Natural killer cell (primary cell): ENCODE measurements at regions not wholly inside any gene's neighbourhood (a gene's known extent, or its start where the extent isn't known, plus 50 kb on each side); places are given as distances from the start of the nearest gene placed in this dataset.

Source experiments
- ATAC-seq, 3 donors: fragments of 150-1000 bp in 2 of 3; fragments of 200-7000 bp in 1 of 3; cut with Tn5 transposase; 1 replicate in 1 of 3; 2 replicates in 2 of 3; pipeline ENCODE4 v1.10.0; 2021; ENCODE audit warnings: mild to moderate bottlenecking in 2 of 3, moderate library complexity in 2 of 3
- DNase-seq, 2 donors: peaks; one replicate each; pipeline versions ENCODE4 v3.0.0 to v3.0.0-alpha.2; 2013 to 2021; ENCODE audit warnings: mixed read lengths in 1 of 2
- H3K27ac ChIP-seq: one replicate; pipeline ENCODE4 v1.5.1; 2013; ENCODE audit warnings: mild to moderate bottlenecking, low read length
- H3K27me3 ChIP-seq: one replicate; pipeline ENCODE4 v1.6.1; 2013; ENCODE audit warnings: low read length; ENCODE audit not compliant: control insufficient read depth, insufficient read depth
- H3K36me3 ChIP-seq: one replicate; pipeline ENCODE4 v1.6.1; 2013; ENCODE audit warnings: low read length; ENCODE audit not compliant: control insufficient read depth, insufficient read depth
- H3K4me1 ChIP-seq: one replicate; pipeline ENCODE4 v1.6.1; 2013; ENCODE audit warnings: low read length; ENCODE audit not compliant: control insufficient read depth, insufficient read depth
- H3K4me3 ChIP-seq: one replicate; pipeline ENCODE4 v1.5.1; 2013; ENCODE audit warnings: low read length
- H3K9me3 ChIP-seq: one replicate; pipeline ENCODE4 v1.6.1; 2013; ENCODE audit warnings: low read length; ENCODE audit not compliant: control insufficient read depth, insufficient read depth
- H3K27ac Mint-ChIP-seq, 2 donors: one replicate each; pipeline ENCODE4 v1.8.0; 2022; ENCODE audit warnings: mild to moderate bottlenecking in 2 of 2, mixed read lengths in 2 of 2, moderate library complexity in 1 of 2
- H3K27me3 Mint-ChIP-seq, 2 donors: one replicate each; pipeline ENCODE4 v1.8.0; 2022; ENCODE audit warnings: low read depth in 2 of 2, mixed read lengths in 2 of 2
- H3K36me3 Mint-ChIP-seq: one replicate; pipeline ENCODE4 v1.8.0; 2022; ENCODE audit warnings: mixed read lengths
- H3K4me1 Mint-ChIP-seq, 2 donors: one replicate each; pipeline ENCODE4 v1.8.0; 2022; ENCODE audit warnings: mixed read lengths in 2 of 2
- H3K4me3 Mint-ChIP-seq: one replicate; pipeline ENCODE4 v1.8.0; 2022; ENCODE audit warnings: mild to moderate bottlenecking, moderate library complexity, mixed read lengths
- H3K9me3 Mint-ChIP-seq, 2 donors: one replicate each; pipeline ENCODE4 v1.8.0; 2022; ENCODE audit warnings: mixed read lengths in 2 of 2
- CTCF ChIP-seq: fragments of 200-600 bp; IDR thresholded peaks from one replicate; pipeline ENCODE4 v1.8.0; 2022; ENCODE audit warnings: antibody characterized with exemption
- WGBS: methylation state at CpG from one replicate; pipeline ENCODE4 v1.1.7; 2013; ENCODE audit warnings: missing lambda C conversion rate; ENCODE audit not compliant: insufficient coverage; 5-methylcytosine and 5-hydroxymethylcytosine counted together
- intact Hi-C: fragments of 100-400 bp; cut with micrococcal nuclease; formaldehyde crosslinking; loops from one replicate; pipeline ENCODE4 v1.14.2; 2022

DNA sequence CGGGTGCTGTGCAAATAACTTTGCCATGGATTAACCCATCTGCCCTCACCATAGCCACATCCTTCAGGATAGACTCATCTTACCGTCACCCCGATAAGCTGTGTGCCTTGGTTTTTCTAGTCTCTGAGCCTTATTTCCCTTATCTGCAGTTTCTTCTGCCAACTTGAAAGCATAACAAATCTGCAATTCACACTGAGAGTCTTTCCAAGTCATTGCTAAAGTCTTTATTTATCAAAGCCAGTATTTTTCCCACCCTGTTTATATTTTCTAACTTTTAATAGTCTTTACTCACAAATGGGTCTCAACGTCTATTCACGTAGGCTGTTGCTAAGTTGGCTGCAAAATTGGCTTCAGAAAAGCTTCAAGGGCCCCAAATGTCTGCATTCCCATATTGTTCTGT is 61.6 kb upstream of the SUCLG2 start:
- no peak overlapping the region for H3K27ac ChIP-seq
- H3K4me1 Mint-ChIP-seq, result peaks cover 0 to 7% of the 10 kb centered on the region in 2 donors
- 97% methylated on average over 5 of the region's 5 CpGs for WGBS
- no peak for TF ChIP-seq CTCF
- H3K4me3 ChIP-seq, result no peak overlapping the region
- intact Hi-C loops, result no loop called here
- no peak overlapping the region for H3K27ac Mint-ChIP-seq
- H3K9me3 Mint-ChIP-seq, result peaks cover 2% of the 10 kb centered on the region in 2 donors
- no peaks in the 10 kb centered on the region for H3K36me3 ChIP-seq
- ATAC-seq (no peak), DNase-seq (no peak)
- H3K9me3 ChIP-seq, result no peaks in the 10 kb centered on the region
- peaks cover 10 to 19% of the 10 kb centered on the region in 2 donors for H3K27me3 Mint-ChIP-seq
- H3K36me3 Mint-ChIP-seq, result peaks cover 7% of the 10 kb centered on the region
- no peaks in the 10 kb centered on the region for H3K4me1 ChIP-seq
- no peak overlapping the region for H3K4me3 Mint-ChIP-seq
- H3K27me3 ChIP-seq, result no peaks in the 10 kb centered on the region

GRCh38 chr3:67713764-67714469 is 59.5 kb upstream of the SUCLG2 start:
- Mint-ChIP-seq H3K4me1 (peaks cover 0 to 7% of the 10 kb centered on the region in 2 donors), H3K27ac (no peak overlapping the region), H3K27me3 (peaks cover 17 to 24% of the 10 kb centered on the region in 2 donors), H3K36me3 (no peaks in the 10 kb centered on the region), H3K9me3 (no peaks in the 10 kb centered on the region), H3K4me3 (no peak overlapping the region)
- Histone ChIP-seq H3K27me3 (no peaks in the 10 kb centered on the region), H3K36me3 (no peaks in the 10 kb centered on the region), H3K4me1 (no peaks in the 10 kb centered on the region), H3K27ac (no peak overlapping the region), H3K4me3 (no peak overlapping the region), H3K9me3 (no peaks in the 10 kb centered on the region)
- 92% methylated on average over 3 of the region's 3 CpGs for WGBS
- TF ChIP-seq CTCF, result no peak
- DNase-seq (no peak), ATAC-seq (no peak)
- intact Hi-C loops, result no loop called here

- no peaks in the 10 kb centered on the region for H3K27me3 ChIP-seq
- H3K4me3 ChIP-seq, result no peak overlapping the region
- H3K4me1 Mint-ChIP-seq, result peaks cover 0 to 7% of the 10 kb centered on the region in 2 donors
- H3K27ac ChIP-seq, result no peak overlapping the region
- H3K27ac Mint-ChIP-seq, result no peak overlapping the region
- H3K4me1 ChIP-seq, result no peaks in the 10 kb centered on the region
- no peak for ATAC-seq
- intact Hi-C loops, result no loop called here
- peaks cover 17 to 18% of the 10 kb centered on the region in 2 donors for H3K27me3 Mint-ChIP-seq
- no peak for TF ChIP-seq CTCF
- no peaks in the 10 kb centered on the region for H3K36me3 Mint-ChIP-seq
- no peaks in the 10 kb centered on the region for H3K9me3 Mint-ChIP-seq
- no peaks in the 10 kb centered on the region for H3K9me3 ChIP-seq
- H3K36me3 ChIP-seq, result no peaks in the 10 kb centered on the region
- no peak overlapping the region for H3K4me3 Mint-ChIP-seq
- DNase-seq, result no peak
Observed at GRCh38 chr3:67712259-67712658, 57.8 kb upstream of the SUCLG2 start.

GRCh38 chr3:67710396-67710795 is 56.0 kb upstream of the SUCLG2 start:
- H3K4me3 ChIP-seq, result no peak overlapping the region
- no peak for ATAC-seq
- no peak for TF ChIP-seq CTCF
- no peaks in the 10 kb centered on the region for H3K9me3 ChIP-seq
- no peak overlapping the region for H3K27ac ChIP-seq
- Mint-ChIP-seq H3K27me3 (peaks cover 17 to 18% of the 10 kb centered on the region in 2 donors), H3K9me3 (no peaks in the 10 kb centered on the region), H3K27ac (no peak overlapping the region), H3K4me3 (no peak overlapping the region), H3K36me3 (no peaks in the 10 kb centered on the region), H3K4me1 (peaks cover 0 to 7% of the 10 kb centered on the region in 2 donors)
- H3K4me1 ChIP-seq, result no peaks in the 10 kb centered on the region
- DNase-seq, result no peak
- no peaks in the 10 kb centered on the region for H3K36me3 ChIP-seq
- H3K27me3 ChIP-seq, result no peaks in the 10 kb centered on the region
- intact Hi-C loops, result no loop called here
